HepG2 (cell line): ENCODE measurements at regions not wholly inside any gene's neighbourhood (a gene's known extent, or its start where the extent isn't known, plus 50 kb on each side); places are given as distances from the start of the nearest gene placed in this dataset.

Experiments
- MAFK ChIP-seq, 2 experiments: IDR thresholded peaks in 1 of 2; conservative IDR thresholded peaks in 1 of 2; 2 replicates each; pipeline ENCODE4 v1.6.1; 2011; ENCODE audit warnings: improper control_type of control experiment in 2 of 2, low read length in 2 of 2
- MXD4 ChIP-seq: IDR thresholded peaks from 2 replicates; pipeline ENCODE4 v1.6.1; 2016; ENCODE audit warnings: mild to moderate bottlenecking, missing biosample characterization, missing genetic modification reagents
- MYC ChIP-seq: sonication (generic); formaldehyde crosslinking; IDR thresholded peaks from 2 replicates; pipeline ENCODE4 v1.9.0; 2021; ENCODE audit warnings: missing genetic modification reagents, borderline replicate concordance
- MYPOP ChIP-seq: sonication (generic); formaldehyde crosslinking; IDR thresholded peaks from 2 replicates; pipeline ENCODE4 v1.8.1; 2023; ENCODE audit warnings: mild to moderate bottlenecking, moderate library complexity, missing genetic modification reagents
- NKX3-1 ChIP-seq: sonication (generic); formaldehyde crosslinking; IDR thresholded peaks from 2 replicates; pipeline ENCODE4 v1.5.0; 2020; ENCODE audit warnings: missing genetic modification reagents
- PRDM4 ChIP-seq: sonication (generic); formaldehyde crosslinking; IDR thresholded peaks from 2 replicates; pipeline ENCODE4 v1.9.0; 2021; ENCODE audit warnings: missing genetic modification reagents, borderline replicate concordance

GRCh38 chr2:43022896-43023295 is 203.5 kb downstream of the ZFP36L2 start:
- no peak for TF ChIP-seq MAFK (conservative IDR thresholded peaks at IDR 0.05 in 1 of 2, IDR thresholded peaks at IDR 0.05 in 1 of 2; ENCODE audit: low read length in 2 of 2)
- no peak for TF ChIP-seq MYC (CRISPR knock-in tag)
- no peak for TF ChIP-seq MYPOP (CRISPR knock-in tag)
- TF ChIP-seq NKX3-1 (CRISPR knock-in tag), result no peak
- no peak for TF ChIP-seq PRDM4 (CRISPR knock-in tag)
- no peak for TF ChIP-seq MXD4
